NCI-H1694 (cell line): ENCODE measurements at regions not wholly inside any gene's neighbourhood (a gene's known extent, or its start where the extent isn't known, plus 50 kb on each side); places are given as distances from the start of the nearest gene placed in this dataset.

ENCODE experiments used
- DNase-seq: peaks from one replicate; lab custom pipeline; 2025; lab: John Stamatoyannopoulos, UW

DNA sequence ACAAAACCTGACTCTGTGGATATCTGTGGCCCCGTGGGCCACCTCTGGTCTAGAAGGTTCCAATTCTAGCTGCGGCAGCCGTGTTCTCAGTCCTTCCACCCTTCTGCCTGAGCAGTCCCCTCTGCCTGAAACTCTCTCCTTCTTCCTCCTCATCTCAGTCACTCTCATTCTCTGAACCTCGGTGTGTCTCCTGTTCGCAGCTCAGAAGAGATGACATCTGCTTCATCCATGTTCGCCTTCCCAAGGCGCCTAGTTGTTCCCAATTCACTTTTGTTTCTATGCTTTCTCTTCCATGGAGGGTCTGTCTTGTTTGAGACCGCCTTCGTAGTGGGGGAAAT is 95.5 kb downstream of the CEBPB start:
- no peak for DNase-seq

GRCh38 chr20:50286609-50287008 is 96.0 kb downstream of the CEBPB start:
- DNase-seq, result no peak

DNA sequence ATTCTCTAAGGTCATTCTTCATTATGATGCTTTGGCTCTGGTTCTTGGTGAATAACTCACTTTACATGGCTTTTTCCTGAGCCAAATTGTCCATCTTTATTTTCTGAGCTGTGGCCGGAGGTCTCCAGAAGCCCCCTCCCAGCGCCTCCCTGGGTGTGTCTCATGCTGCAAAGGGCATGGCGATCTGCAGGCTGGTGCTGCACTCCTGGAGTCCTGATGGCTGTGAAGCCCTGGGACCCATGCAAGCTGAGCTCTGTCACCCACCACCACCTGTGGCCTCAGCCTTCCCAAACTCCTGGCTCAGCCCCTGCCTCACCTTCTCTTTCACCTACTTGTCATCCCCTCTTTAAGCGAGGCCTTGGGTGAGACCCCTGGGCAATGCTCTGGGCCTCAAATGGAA is 96.9 kb downstream of the CEBPB start:
- DNase-seq, result no peak

- no peak for DNase-seq
These were observed 97.5 kb downstream of the CEBPB start for GRCh38 chr20:50288128-50288623.

DNA sequence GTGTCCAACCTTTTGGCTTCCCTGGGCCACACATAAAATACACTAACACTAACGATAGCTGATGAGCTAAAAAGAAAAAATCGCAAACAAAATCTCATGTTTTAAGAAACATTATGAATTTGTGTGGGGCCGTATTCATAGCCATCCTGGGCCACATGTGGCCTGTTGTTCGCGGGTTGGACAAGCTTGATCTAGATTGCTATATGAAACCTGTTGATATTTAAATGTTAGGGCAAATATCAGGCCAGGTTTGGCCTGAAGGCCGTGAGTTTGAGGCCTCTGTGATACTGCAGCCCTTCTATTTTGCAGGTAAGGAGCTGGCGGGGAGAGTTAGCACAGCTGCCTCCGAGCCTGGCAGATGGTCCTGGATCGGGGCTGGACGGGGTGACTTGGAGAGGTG is 99.0 kb downstream of the CEBPB start:
- no peak for DNase-seq

- DNase-seq, result no peak
These were observed 99.5 kb downstream of the CEBPB start for GRCh38 chr20:50290112-50290511.

DNA sequence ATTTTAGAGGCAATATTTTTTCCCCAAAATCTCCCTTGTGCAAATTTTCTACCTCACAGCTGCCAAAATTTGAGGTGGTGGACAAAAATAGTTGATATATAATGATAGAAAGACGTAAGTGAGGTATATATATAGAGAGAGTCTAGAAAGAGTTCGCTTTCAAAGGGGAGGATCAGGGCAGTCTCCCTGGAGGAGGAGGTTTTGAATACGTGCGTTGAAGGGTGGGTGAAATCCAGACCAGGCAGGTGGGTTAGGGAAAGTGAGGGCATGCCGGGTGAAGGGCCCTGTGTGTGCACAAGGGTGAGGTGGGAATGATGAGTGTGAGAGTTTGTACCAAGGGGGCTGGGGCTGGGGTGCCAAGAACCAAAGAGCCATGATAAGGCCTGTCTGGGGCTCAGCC is 100.2 kb downstream of the CEBPB start:
- DNase-seq, result no peak

DNA sequence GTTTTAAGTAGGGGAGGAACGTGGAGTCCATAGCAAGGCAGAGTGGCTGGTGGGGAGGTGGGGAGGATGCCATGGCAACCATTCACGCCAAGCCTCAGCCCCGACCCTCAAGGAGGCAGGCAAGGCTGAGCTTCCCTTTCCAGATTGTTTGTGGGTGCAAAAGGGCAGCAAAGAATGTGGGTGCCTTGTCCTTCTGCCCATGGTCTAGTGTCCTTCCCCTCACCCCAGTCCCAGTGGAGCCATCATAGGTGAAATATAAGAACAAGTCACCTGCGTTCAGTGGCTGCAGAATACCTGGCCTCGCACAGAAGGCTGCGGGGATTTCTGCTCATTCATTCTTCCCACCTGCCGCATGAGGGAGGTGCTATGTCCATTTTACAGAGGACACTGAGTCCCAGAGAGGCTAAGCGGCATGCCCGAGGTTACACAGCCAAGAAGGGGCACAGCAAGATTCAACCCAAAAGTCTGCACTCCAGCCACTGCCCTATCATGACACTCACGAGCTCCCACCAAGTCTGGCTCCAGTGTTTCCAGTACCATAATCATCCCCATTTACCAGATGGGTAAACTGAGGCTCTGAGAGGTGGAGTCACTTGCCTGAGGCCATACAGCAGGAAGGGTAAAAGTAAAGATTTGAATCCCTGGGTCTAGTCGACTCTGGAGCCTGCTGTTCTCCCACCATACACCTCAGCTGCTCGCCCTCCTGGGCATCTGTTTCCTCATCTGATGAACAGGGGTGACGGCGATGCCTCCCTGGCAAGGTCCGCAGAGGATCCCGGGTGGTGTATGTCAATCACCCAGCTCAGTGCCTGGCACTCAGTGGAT is 100.8 kb downstream of the CEBPB start:
- no peak for DNase-seq

DNA sequence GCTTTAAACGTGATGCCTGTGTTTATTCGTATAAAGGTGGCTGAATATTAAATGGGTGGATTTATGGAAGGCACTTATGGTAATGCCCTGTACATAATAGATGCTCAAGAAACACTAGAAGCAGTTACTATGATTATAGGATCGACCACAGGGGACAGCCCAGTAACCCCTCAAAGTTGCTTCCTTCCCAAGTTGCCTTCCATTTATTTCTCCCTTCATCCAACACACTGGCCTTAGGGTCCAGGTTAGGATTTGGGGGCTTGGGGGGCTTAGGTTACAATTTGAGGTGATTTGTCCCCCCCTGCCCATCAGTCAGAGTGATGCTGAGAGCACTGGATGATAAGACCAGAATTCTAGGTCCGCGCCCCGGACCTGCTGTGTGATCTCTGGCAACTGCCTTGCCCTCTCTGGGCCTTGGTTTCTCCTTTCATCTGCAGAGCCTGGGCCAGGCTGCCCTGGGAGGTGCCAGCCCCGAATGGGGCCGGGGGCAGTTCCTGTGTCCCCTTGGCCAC is 101.5 kb downstream of the CEBPB start:
- no peak for DNase-seq

DNA sequence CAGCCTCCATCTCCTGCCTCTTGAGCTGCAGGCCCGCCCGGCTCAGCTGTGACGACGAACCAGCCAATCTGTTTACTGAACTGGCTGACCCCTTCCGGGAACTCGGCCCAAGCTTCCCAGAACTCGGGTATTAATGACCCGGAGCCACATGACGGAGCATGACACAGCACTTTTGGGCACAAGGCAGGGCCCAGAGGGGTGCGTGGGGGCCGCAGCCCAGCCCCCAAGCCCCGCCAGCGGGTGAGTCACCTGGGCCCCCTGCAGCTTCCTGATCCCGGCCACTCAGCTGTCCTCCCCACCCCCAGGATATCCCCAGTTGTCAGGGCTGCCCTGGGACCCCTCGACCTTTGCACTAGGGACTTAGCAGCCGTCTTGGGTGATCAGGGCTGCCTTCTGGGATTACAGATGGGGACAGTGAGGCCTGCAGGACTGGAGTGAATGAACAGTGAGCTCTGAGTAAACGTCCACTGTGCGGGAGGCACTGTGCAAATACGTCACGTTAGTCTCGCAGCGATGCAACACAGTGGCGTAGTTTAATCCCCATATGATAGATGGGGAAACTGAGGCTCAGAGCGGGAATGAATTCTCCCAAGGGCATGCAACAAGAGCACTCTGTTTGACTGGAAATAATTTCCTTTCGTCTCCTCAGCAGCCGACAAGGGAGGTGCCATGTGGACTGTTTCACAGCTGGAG is 102.1 kb downstream of the CEBPB start:
- DNase-seq, result no peak

- DNase-seq, result no peak
These were observed 102.9 kb downstream of the CEBPB start for GRCh38 chr20:50293284-50294139.

DNA sequence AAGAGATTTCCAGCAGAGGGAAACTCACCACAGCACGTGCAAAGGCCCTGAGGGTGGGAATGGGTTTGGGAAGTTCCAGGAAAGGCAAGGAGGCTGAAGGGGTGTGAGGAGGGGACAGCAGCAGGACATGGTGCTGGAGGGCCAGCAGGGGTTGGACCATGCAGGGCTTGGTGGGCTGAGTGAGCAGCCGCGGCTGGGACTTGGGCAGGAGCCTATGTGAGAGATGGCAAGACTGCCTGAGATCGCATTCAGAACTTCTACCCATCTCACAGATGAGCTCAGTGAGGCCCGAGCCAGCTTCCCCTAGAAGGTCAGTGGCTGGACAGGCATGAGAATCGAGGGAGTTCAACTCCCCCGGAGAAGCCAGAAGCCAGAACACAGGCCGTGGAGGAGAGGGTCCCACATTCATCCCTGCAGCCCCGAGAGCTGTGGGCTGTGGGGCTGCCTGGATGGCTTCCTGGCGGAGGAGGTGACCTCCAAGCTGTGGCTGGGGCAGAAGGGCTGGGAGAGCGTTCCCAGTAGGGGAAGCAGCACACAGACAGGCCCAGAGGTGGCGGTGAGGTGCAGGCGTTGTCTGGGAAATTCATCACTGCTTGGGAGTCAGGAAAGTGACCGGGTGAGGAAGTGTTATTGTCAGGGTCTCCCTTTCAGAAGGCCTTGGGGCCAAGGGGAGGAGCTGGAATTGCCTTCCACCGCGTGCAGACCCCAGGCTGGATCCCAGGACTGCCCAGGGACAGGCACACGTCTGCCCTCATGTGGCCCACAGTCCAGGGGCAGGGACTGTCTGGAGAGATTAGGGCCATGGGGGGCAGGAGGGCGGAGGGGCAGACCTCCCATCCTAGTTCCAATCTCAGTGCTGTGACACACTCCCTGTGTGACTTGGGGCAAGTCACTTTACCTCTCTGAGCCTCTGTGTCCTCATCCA is 103.8 kb downstream of the CEBPB start:
- DNase-seq, result no peak

DNA sequence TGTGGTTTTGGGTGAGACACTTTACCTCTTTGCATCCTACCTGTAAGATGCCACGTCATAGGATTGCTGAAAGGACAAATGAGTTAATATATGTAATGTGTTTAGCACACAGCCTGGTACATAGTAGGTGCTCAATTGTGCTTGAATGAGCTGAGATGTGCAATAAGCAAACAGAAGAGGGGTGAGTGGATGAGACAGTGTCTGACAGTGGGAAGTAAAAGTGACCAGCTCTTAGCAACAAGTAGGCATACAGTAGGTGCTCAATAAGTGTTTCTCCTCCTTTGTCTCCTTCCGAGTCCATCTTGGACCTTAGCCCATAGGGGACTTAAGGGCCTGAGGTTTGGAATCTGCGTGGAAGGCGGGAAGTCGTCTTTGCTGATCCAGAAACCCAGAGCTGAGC is 104.7 kb downstream of the CEBPB start:
- DNase-seq, result no peak

DNA sequence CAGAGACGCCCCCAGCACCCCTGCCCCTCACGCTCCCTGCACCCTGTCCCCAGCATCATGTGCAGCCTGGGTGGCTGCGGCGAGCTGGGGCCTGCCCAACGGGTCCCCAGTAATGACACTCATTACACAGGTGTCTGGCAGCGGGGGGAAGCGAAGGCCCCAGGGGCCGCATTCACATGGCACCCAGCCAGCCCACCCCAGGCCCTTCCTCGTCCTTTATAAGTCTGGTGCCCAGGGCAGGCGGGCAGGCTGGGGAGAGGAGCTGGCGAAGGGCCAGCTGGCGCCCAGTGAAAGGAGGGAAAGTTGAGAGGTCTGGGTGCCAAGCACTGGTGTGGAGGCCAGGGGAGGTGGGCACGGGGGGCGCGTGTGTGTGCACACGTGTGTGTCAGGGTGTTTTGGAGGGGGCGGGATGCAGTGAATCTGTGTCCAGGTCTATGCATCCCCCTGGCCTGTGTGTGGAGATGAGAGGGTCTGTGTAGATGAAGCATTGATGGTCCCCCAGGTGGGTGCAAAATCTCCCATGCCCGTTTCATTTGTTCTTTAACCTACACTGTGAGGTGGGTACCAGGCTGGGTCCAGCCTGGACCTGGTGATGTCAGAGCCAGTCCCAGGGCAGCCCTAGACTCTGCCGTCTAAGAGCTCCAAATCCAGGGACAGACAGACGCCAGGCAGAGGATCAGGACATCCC is 105.3 kb downstream of the CEBPB start:
- DNase-seq, result no peak

DNA sequence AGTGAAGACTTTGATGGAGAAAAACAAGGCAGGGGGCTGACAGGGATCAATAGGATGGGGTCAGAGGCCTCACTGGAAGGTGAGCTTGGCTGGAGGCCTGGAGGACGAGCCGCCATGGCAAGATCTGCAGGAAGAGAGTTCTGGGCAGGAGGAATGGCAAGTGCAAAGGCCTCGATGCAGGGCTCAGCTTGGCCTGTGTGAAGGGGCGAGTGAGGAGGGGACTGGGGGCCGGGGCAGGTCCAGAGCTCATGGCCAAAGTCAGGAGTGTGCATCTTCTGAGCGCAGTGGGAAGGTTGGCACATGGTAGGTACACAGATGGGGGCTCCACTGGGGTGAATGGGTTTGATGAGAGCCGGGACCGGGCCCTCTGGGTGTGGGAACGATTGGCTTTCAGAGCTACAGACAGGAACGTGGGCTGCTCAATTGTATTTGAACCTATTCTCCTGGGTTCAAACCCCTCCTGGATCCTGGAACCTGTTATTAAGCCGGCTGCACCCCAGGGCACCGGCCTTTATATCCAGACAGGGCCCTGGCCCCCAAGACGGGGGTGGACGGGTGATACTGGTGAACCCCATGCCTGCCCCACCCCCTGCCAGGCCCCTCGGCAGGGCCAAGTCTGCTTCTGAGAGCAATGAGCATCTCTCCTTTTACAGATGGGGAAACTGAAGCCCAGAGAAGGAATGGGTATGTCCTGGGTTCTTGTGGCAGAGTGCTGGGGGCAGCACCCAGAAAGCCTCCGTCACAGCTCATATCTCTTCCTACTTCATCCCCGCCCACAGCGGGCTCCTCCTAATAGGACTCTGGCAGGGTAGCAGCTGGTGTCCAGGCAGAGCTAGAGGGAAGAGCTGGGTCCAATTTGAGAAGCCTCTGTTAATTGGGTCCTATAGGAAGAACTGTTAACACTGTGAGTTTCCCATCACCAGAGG is 106.1 kb downstream of the CEBPB start:
- DNase-seq, result no peak

- no peak for DNase-seq
These were observed 107.1 kb downstream of the CEBPB start for GRCh38 chr20:50297498-50298376.

DNA sequence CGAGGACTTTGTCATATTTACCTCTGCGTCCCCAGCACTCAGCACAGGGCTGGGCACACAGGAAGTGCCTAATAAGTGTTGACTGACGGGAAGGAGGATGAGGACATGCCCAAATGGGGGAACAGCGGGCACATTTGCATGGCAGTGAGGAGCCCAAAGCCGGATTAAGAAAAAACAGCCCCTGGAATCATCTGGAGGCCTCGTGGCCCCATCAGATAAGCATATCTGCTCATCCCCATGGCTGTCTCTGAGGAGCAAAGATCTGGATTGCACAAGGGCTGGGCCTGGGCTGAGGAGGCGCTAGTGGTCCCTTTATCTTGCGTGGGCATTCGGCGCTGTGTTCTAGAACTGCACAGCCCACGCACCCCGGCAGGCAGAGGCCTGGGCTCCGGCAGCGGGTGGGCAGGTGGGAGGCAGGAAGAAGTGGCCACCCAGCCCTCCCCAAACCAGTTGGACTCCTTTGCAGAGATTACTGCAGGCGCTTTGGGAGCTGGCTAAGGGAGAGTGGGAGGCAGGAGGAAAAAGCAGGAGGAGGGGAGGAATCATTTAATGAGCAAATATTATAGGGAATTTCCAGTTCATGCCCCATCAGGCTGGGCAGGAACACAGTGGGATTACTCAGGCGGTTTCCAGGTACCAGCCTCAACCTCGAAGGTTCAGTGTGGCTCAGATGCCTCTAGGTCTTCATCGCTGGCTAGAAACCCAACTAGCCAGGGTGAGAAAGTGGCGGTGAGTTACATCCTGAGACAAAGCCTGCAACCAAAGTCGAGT is 108.1 kb downstream of the CEBPB start:
- DNase-seq, result no peak

DNA sequence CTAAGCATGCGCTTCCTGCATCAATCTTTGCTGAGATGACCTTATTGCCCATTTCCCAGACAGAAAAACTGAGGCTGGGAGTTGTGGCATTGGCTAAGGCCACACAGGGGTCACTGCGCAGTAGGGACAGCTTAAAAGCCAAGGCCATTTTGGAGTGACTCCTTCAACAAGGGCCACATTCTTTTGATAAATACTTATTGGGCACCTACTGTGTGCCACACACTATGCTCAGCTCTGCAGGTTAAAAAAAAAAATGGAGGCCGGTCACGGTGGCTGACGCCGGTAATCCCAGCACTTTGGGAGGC is 108.6 kb downstream of the CEBPB start:
- no peak for DNase-seq
